LNCAP (cell line): ENCODE measurements at regions not wholly inside any gene's neighbourhood (a gene's known extent, or its start where the extent isn't known, plus 50 kb on each side); places are given as distances from the start of the nearest gene placed in this dataset.

Experiments
- CTCF ChIP-seq: fragments of 450-650 bp; IDR thresholded peaks from 2 replicates; pipeline ENCODE4 v1.5.1; 2017; ENCODE audit warnings: mild to moderate bottlenecking

- TF ChIP-seq CTCF = no peak
Measured at GRCh38 chr2:238698072-238698352, 149.9 kb upstream of the TWIST2 start.

- TF ChIP-seq CTCF = no peak
Measured at GRCh38 chr2:238698451-238699306, 149.2 kb upstream of the TWIST2 start.

GRCh38 chr2:238699307-238700116, 148.4 kb upstream of the TWIST2 start:
- no peak for TF ChIP-seq CTCF

- TF ChIP-seq CTCF = no peak
Measured at GRCh38 chr2:238700117-238700457, 147.8 kb upstream of the TWIST2 start.

- TF ChIP-seq CTCF = no peak
Measured at GRCh38 chr2:238700506-238701340, 147.2 kb upstream of the TWIST2 start.

GRCh38 chr2:238701341-238702206, 146.3 kb upstream of the TWIST2 start:
- TF ChIP-seq CTCF = no peak
